Sigmoid colon (tissue), 4 donors: ENCODE measurements at regions not wholly inside any gene's neighbourhood (a gene's known extent, or its start where the extent isn't known, plus 50 kb on each side); places are given as distances from the start of the nearest gene placed in this dataset.

Source experiments
- CTCF ChIP-seq, 4 experiments: fragments of 450-650 bp in 3 of 4; fragments of 200-600 bp in 1 of 4; IDR thresholded peaks; one replicate each; pipeline ENCODE4 v1.5.1; 2016 to 2019; ENCODE audit warnings: antibody characterized with exemption in 4 of 4, mild to moderate bottlenecking in 3 of 4, moderate library complexity in 2 of 4
- POLR2AphosphoS5 ChIP-seq, 4 donors: sonication (generic); formaldehyde crosslinking; IDR thresholded peaks; one replicate each; pipeline ENCODE4 v1.6.1; 2017; ENCODE audit warnings: antibody characterized with exemption in 4 of 4

DNA sequence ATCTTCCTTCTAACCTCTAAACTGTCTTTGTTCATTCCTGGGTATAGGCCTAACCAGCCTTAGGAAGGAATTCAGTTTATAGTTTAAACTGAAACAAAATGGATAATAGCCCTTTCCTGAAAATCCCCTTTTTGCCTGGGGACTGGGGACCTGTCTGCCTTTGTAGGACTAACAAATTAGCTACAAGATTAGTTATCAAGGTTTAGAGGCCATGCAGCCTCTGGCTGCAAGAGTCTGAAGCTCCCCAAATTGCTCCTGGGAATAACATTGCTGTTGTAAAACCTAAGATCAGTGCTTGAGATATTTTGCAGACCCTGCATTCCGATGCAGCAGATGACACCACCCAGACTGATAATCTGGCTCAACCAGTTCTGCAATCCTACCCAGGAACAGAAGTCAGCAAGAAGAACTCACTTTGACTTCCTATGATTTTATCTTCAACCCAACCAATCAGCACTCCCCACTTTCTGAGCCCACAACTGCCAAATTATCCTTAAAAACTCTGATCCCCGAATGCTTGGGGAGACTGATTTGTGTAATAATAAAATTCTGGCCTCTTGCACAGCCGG is 96.6 kb upstream of the ETV3 start:
- no peak for TF ChIP-seq CTCF (IDR thresholded peaks at IDR 0.05)
- TF ChIP-seq POLR2AphosphoS5 (IDR thresholded peaks at IDR 0.05), result no peak
